Endothelial cell of umbilical vein (primary cell): ENCODE measurements at regions not wholly inside any gene's neighbourhood (a gene's known extent, or its start where the extent isn't known, plus 50 kb on each side); places are given as distances from the start of the nearest gene placed in this dataset.

Experiments
- BruUV-seq: library from RNA; stranded (reverse); fragments of 400-500 nt; replicated peaks from 2 replicates; lab custom pipeline; 2021; lab: Mats Ljungman, UMichigan
- CTCF ChIA-PET: fragments of 300-600, 350-600 bp; sonication (Branson Sonifier 250); formaldehyde crosslinking; loops from one replicate; lab custom pipeline; 2021; ENCODE audit warnings: antibody characterized with exemption, inconsistent platforms; lab: Charles Lee
- POLR2A ChIA-PET: fragments of 300-600, 350-600 bp; sonication (Branson Sonifier 250); formaldehyde crosslinking; loops from one replicate; lab custom pipeline; 2021; ENCODE audit warnings: antibody characterized with exemption, inconsistent platforms; lab: Charles Lee
- DNase-seq: peaks from one replicate; pipeline ENCODE4 v3.0.0-alpha.2; 2011; ENCODE audit warnings: low read depth, low spot score
- FAIRE-seq: peaks from 2 replicates; lab custom pipeline; 2011; peaks lifted over from hg19 to GRCh38; lab: Jason Lieb, UNC
- H2AFZ ChIP-seq: 2 replicates; pipeline ENCODE4 v1.6.0; 2012; ENCODE audit warnings: low read depth, low read length, control low read depth, inconsistent platforms
- H3K27ac ChIP-seq: 2 replicates; pipeline ENCODE4 v1.5.1; 2011; ENCODE audit warnings: low read depth, mild to moderate bottlenecking, control low read depth, low read length, moderate library complexity; ENCODE audit not compliant: insufficient read depth
- H3K27me3 ChIP-seq, 2 experiments: 2 replicates each; pipeline versions ENCODE4 v1.6.0 to v1.6.1; 2011; ENCODE audit warnings: low read length in 2 of 2, mixed read lengths in 1 of 2; ENCODE audit not compliant: control insufficient read depth in 2 of 2, insufficient read depth in 2 of 2
- H3K36me3 ChIP-seq, 2 experiments: 2 replicates in 1 of 2; 3 replicates in 1 of 2; pipeline ENCODE4 v1.5.1; 2011; ENCODE audit warnings: low read length in 2 of 2, mild to moderate bottlenecking in 1 of 2, moderate library complexity in 1 of 2; ENCODE audit not compliant: control insufficient read depth in 2 of 2, insufficient read depth in 2 of 2; ENCODE audit errors: extremely low read depth in 1 of 2
- H3K4me1 ChIP-seq: 3 replicates; pipeline ENCODE4 v1.5.1; 2011; ENCODE audit warnings: mild to moderate bottlenecking, low read length; ENCODE audit not compliant: control insufficient read depth, insufficient read depth; ENCODE audit errors: extremely low read depth
- H3K4me2 ChIP-seq: 2 replicates; pipeline ENCODE4 v1.6.1; 2011; ENCODE audit warnings: low read length, control low read depth, mixed read lengths; ENCODE audit not compliant: insufficient read depth
- H3K4me3 ChIP-seq, 3 experiments: fragments of 200-600 bp in 1 of 3; sonication (generic), shearing (Covaris generic) in 1 of 3; replicated peaks in 1 of 3; 2 replicates each; pipeline ENCODE4 v1.5.1; 2011 to 2016; ENCODE audit warnings: control low read depth in 3 of 3, low read length in 3 of 3, mild to moderate bottlenecking in 2 of 3, inconsistent platforms in 1 of 3, low read depth in 1 of 3, moderate library complexity in 1 of 3; ENCODE audit not compliant: insufficient read depth in 1 of 3
- H3K79me2 ChIP-seq: 2 replicates; pipeline ENCODE4 v1.6.0; 2012; ENCODE audit warnings: low read length, inconsistent platforms; ENCODE audit not compliant: control insufficient read depth, insufficient read depth
- H3K9ac ChIP-seq: replicated peaks from 2 replicates; pipeline ENCODE3; 2011; ENCODE audit warnings: low read length, control low read depth; ENCODE audit not compliant: insufficient read depth; ENCODE audit errors: extremely low read depth
- H3K9me1 ChIP-seq: replicated peaks from 3 replicates; pipeline ENCODE4 v1.6.0; 2011; ENCODE audit warnings: mild to moderate bottlenecking, low read length; ENCODE audit not compliant: control insufficient read depth, insufficient read depth; ENCODE audit errors: extremely low read depth
- H3K9me3 ChIP-seq: replicated peaks from 2 replicates; pipeline ENCODE4 v1.5.1; 2012; ENCODE audit warnings: low read length, inconsistent platforms; ENCODE audit not compliant: control insufficient read depth, insufficient read depth
- H4K20me1 ChIP-seq: replicated peaks from 2 replicates; pipeline ENCODE3; 2011; ENCODE audit warnings: mild to moderate bottlenecking, low read length; ENCODE audit not compliant: control insufficient read depth, insufficient read depth; ENCODE audit errors: extremely low read depth
- CTCF ChIP-seq, 2 donors: IDR thresholded peaks; 1 replicate in 1 of 2; 2 replicates in 1 of 2; pipeline ENCODE4 v1.5.1; 2011; ENCODE audit warnings: low read length in 2 of 2, mild to moderate bottlenecking in 2 of 2, moderate library complexity in 2 of 2, control low read depth in 1 of 2, inconsistent platforms in 1 of 2, low read depth in 1 of 2; ENCODE audit not compliant: insufficient read depth in 1 of 2; ENCODE audit errors: extremely low read depth in 1 of 2
- EZH2 ChIP-seq: IDR thresholded peaks from 2 replicates; pipeline ENCODE4 v1.6.1; 2012; ENCODE audit warnings: borderline replicate concordance, low read depth, mild to moderate bottlenecking, moderate library complexity, low read length, inconsistent platforms; ENCODE audit not compliant: severe bottlenecking
- GATA2 ChIP-seq: IDR thresholded peaks from 2 replicates; pipeline ENCODE4 v1.7.0; 2011; ENCODE audit warnings: low read depth, mild to moderate bottlenecking, moderate library complexity, mixed read lengths, low read length; ENCODE audit not compliant: insufficient read length, insufficient read depth
- JUN ChIP-seq: IDR thresholded peaks from 2 replicates; pipeline ENCODE4 v1.6.1; 2011; ENCODE audit warnings: borderline replicate concordance, low read depth; ENCODE audit not compliant: insufficient read length, insufficient read depth
- MAX ChIP-seq: IDR thresholded peaks from 2 replicates; pipeline ENCODE4 v1.6.1; 2011; ENCODE audit not compliant: insufficient read depth, insufficient read length
- MYC ChIP-seq: IDR thresholded peaks from one replicate; pipeline ENCODE4 v1.6.1; 2011; ENCODE audit warnings: mild to moderate bottlenecking, low read depth, low read length
- POLR2A ChIP-seq: IDR thresholded peaks from 2 replicates; pipeline ENCODE4 v1.6.1; 2012; ENCODE audit warnings: low read depth, mild to moderate bottlenecking, control low read depth, low read length
- POLR2AphosphoS5 ChIP-seq: IDR thresholded peaks from 2 replicates; pipeline ENCODE4 v1.6.1; 2012; ENCODE audit warnings: low read depth, mild to moderate bottlenecking, control low read depth, low read length, moderate library complexity; ENCODE audit not compliant: insufficient read depth
- dilution Hi-C: fragments of 300-500 bp; cut with MboI; formaldehyde crosslinking; loops from one replicate; pipeline ENCODE4 v1.15.0; 2019; ENCODE audit warnings: low sequenced_read_pairs; ENCODE audit not compliant: extremely low pct_ligation_motif_present
- intact Hi-C: fragments of 100-400 bp; cut with micrococcal nuclease; formaldehyde crosslinking; loops from one replicate; pipeline ENCODE4 v1.10.0; 2022

GRCh38 chr3:191563722-191564121 lies 102.8 kb downstream of the PYDC2 start:
- dilution Hi-C loops = no loop called here
- Histone ChIP-seq H3K9ac (no peak overlapping the region), H3K9me3 (no peaks in the 10 kb centered on the region), H2AFZ (no peak overlapping the region), H3K4me1 (no peaks in the 10 kb centered on the region), H3K36me3 (no peaks in the 10 kb centered on the region), H3K9me1 (no peaks in the 10 kb centered on the region), H3K27me3 (no peaks in the 10 kb centered on the region), H3K79me2 (no peaks in the 10 kb centered on the region), H4K20me1 (no peaks in the 10 kb centered on the region), H3K4me2 (no peak overlapping the region), H3K4me3 (no peak overlapping the region), H3K27ac (no peak overlapping the region)
- DNase-seq (no peak), FAIRE-seq (no peak)
- intact Hi-C loops = no loop called here
- POLR2A ChIA-PET = no interaction called here
- TF ChIP-seq POLR2AphosphoS5 = no peak
- TF ChIP-seq GATA2 = no peak
- no peak for TF ChIP-seq JUN
- TF ChIP-seq MAX = no peak
- TF ChIP-seq EZH2 = no peak
- no peak for TF ChIP-seq CTCF (IDR thresholded peaks at IDR 0.05; ENCODE audit: extremely low read depth in 1 of 2, insufficient read depth in 1 of 2, low read depth in 1 of 2, low read length in 2 of 2)
- no peak for TF ChIP-seq POLR2A
- TF ChIP-seq MYC = no peak
- CTCF ChIA-PET = no interaction called here
- BruUV-seq = no TSS peak
